Left ventricle myocardium inferior (tissue), 1 donor: ENCODE measurements at regions not wholly inside any gene's neighbourhood (a gene's known extent, or its start where the extent isn't known, plus 50 kb on each side); places are given as distances from the start of the nearest gene placed in this dataset.

ENCODE experiments used
- DNase-seq: peaks from one replicate; pipeline ENCODE4 v3.0.0-alpha.2; 2020
- H3K27ac ChIP-seq: fragments of 200-600 bp; replicated peaks from 2 replicates; pipeline ENCODE4 v1.8.0; 2021
- H3K27me3 ChIP-seq: fragments of 200-600 bp; 2 replicates; pipeline ENCODE4 v1.8.0; 2021; ENCODE audit warnings: low read depth
- H3K36me3 ChIP-seq: fragments of 200-600 bp; 2 replicates; pipeline ENCODE4 v1.8.0; 2021
- H3K4me1 ChIP-seq: fragments of 200-600 bp; 2 replicates; pipeline ENCODE4 v1.8.0; 2021
- H3K4me3 ChIP-seq: fragments of 200-600 bp; 2 replicates; pipeline ENCODE4 v1.8.0; 2021; ENCODE audit warnings: mild to moderate bottlenecking, moderate library complexity
- H3K9me3 ChIP-seq: fragments of 200-600 bp; replicated peaks from 2 replicates; pipeline ENCODE4 v1.8.0; 2021
- intact Hi-C: fragments of 100-400 bp; cut with micrococcal nuclease; formaldehyde crosslinking; loops from one replicate; pipeline ENCODE4 v1.11.0; 2022
- TF ChIP-seq, protein P1 (sequence below): fragments of 200-600 bp; IDR thresholded peaks from 2 replicates; pipeline ENCODE4 v1.8.0; 2021; ENCODE audit warnings: antibody characterized with exemption, mild to moderate bottlenecking, borderline replicate concordance
- donor health status: DM: no; HTN: yes; CAD: no; lungs with severe emphysema.

DNA sequence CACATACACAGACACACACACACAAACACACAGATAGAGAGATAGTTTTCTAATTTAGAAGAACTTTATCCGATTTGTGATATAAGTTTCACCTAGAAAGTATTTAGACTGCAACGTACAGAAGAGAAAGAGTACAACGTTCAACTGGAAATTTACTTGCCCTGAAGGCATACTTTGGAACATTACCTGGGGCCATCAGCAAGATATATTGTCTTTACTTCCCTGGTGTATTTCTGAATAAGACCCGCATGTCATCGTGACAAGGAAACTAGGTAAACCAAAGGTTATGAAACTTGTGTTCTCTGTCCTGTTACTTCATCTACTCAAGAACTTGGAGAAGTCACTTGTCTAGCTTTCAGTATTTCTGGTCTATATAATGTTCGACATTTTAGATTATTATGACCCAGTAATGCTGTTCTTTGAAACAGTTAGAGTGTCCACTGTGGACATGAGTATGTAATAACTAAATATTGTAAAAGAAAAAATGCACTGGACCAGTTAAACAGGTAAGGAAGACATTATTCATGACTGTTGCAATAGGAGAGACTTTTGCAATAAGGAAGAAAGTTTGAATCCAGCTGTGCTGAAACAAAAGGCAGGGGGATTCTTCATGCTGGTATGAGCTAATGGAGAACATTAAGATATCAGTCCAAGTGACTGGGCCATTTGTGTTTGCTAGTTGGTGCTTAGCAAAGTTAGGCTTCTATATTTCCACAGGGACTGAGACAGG, 1791.1 kb downstream of the MAT2B start:
- no peak overlapping the region for H3K27ac ChIP-seq
- H3K4me3 ChIP-seq, result no peak overlapping the region
- peaks cover 29% of the 10 kb centered on the region for H3K9me3 ChIP-seq
- intact Hi-C loops, result no loop called here
- no peaks in the 10 kb centered on the region for H3K27me3 ChIP-seq
- TF ChIP-seq, protein P1, sequence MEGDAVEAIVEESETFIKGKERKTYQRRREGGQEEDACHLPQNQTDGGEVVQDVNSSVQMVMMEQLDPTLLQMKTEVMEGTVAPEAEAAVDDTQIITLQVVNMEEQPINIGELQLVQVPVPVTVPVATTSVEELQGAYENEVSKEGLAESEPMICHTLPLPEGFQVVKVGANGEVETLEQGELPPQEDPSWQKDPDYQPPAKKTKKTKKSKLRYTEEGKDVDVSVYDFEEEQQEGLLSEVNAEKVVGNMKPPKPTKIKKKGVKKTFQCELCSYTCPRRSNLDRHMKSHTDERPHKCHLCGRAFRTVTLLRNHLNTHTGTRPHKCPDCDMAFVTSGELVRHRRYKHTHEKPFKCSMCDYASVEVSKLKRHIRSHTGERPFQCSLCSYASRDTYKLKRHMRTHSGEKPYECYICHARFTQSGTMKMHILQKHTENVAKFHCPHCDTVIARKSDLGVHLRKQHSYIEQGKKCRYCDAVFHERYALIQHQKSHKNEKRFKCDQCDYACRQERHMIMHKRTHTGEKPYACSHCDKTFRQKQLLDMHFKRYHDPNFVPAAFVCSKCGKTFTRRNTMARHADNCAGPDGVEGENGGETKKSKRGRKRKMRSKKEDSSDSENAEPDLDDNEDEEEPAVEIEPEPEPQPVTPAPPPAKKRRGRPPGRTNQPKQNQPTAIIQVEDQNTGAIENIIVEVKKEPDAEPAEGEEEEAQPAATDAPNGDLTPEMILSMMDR, result no peak
- H3K4me1 ChIP-seq, result no peaks in the 10 kb centered on the region
- no peaks in the 10 kb centered on the region for H3K36me3 ChIP-seq
- no peak for DNase-seq

DNA sequence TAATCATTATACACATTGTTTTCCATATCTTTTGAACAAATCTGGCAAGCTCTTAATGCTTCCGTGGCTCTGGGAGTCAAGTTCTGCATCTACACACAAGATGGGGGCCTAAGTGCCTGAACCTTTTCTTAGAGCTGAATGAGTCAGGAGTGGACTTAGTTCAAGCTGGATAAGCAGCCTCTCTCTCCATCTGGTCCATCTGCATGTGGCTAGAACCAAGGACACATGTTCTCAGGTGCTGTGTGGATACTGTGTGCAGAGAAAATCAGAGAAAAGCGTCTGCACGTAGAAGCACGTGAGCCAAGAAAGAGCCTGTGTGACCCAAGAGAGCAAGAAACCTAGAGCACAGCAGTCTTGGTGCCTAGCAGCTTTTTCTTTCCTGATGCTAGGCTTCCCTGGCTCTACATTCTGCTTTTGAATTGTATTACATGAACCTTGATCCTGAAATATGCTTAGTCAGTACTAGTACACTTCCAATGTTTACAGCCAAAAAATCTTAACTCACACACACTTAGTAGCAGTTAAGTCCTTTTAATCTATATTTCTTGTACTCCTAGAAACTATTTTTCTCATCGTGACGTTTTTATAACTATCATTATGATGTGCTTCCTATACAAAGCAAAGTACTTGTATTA, 1798.9 kb downstream of the MAT2B start:
- H3K4me3 ChIP-seq, result no peak overlapping the region
- H3K36me3 ChIP-seq, result no peaks in the 10 kb centered on the region
- no peaks in the 10 kb centered on the region for H3K4me1 ChIP-seq
- H3K27ac ChIP-seq, result no peak overlapping the region
- peaks cover 5% of the 10 kb centered on the region for H3K9me3 ChIP-seq
- no peak for DNase-seq
- TF ChIP-seq, protein P1, result no peak
- intact Hi-C loops, result no loop called here
- H3K27me3 ChIP-seq, result no peaks in the 10 kb centered on the region

DNA sequence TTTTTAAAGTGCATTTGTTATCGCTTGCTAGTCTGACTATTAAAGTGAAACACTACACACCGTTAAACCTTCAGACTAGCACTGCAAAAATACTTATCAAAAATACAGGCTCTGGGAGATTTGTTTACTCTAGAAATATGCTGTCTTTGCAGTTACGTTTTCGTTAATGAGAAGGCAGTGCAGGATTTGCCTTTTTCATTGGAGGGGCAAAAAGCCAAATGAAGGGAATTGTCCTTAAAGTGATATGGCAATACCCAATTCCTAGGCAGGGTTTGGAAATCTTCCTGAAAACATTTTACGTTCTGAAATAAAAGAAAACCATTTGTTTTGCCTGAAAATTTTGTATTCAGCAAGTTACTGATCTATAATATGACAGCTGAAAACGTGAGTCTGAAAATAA, 1800.2 kb downstream of the MAT2B start:
- no peak for DNase-seq
- Histone ChIP-seq H3K27me3 (no peaks in the 10 kb centered on the region), H3K27ac (no peak overlapping the region), H3K4me1 (no peaks in the 10 kb centered on the region), H3K9me3 (peaks cover 5% of the 10 kb centered on the region), H3K36me3 (no peaks in the 10 kb centered on the region), H3K4me3 (no peak overlapping the region)
- intact Hi-C loops, result no loop called here
- TF ChIP-seq, protein P1, result no peak

DNA sequence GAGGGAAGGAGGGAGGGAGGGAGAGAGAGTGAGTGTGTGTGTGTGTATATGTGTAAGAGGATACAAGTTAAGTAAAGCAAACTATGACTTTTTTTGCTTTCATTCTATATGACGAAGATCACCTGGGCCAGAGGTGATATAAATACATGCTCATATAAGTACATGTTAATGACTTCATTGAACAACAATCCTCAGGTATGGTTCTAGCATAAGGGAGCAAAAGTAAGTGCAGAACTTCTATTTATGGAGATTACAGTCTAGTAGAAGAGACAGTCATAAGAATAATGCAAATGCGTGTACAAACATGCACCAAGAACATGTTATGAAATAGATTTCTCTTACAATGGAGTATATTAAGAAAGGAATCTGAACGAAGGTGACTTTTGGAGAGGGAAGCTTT, 1804.0 kb downstream of the MAT2B start:
- Histone ChIP-seq H3K9me3 (no peaks in the 10 kb centered on the region), H3K27me3 (no peaks in the 10 kb centered on the region), H3K27ac (no peak overlapping the region), H3K4me3 (no peak overlapping the region), H3K36me3 (no peaks in the 10 kb centered on the region), H3K4me1 (no peaks in the 10 kb centered on the region)
- TF ChIP-seq, protein P1, result no peak
- intact Hi-C loops, result no loop called here
- no peak for DNase-seq

DNA sequence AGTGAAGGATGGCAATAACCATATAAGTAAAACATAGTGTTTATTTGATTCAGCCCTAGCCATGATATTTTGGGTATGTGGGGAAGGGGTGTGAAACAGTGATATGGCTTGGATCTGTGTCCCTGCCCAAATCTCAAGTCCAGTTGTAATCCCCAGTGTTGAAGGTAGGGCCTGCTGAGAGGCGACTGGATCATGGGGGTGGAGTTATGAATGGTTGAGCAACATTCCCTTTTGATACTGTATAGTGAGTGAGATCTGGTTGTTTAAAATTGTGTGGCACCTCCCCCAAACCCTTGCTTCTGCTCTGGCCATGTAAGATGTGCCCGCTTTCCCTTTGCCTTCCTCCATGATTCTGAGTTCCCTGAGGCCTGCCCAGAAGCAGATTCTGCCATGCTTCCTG, 1804.6 kb downstream of the MAT2B start:
- Histone ChIP-seq H3K27me3 (no peaks in the 10 kb centered on the region), H3K4me1 (no peaks in the 10 kb centered on the region), H3K9me3 (no peaks in the 10 kb centered on the region), H3K27ac (no peak overlapping the region), H3K36me3 (no peaks in the 10 kb centered on the region), H3K4me3 (no peak overlapping the region)
- no peak for DNase-seq
- TF ChIP-seq, protein P1, result no peak
- intact Hi-C loops, result no loop called here
